GM18502 (cell line): ENCODE measurements at regions not wholly inside any gene's neighbourhood (a gene's known extent, or its start where the extent isn't known, plus 50 kb on each side); places are given as distances from the start of the nearest gene placed in this dataset.
"Not testable (repeated sequence)": the region's sequence is repeated elsewhere in the genome, so short reads cannot be mapped to it uniquely, and the experiment has no call there.

Experiments used
- ATAC-seq: cut with Tn5 transposase; IDR thresholded peaks from one replicate; pipeline ENCODE4 v1.9.1; 2021; ENCODE audit warnings: mild to moderate bottlenecking; ENCODE audit not compliant: unreplicated experiment, poor library complexity

DNA sequence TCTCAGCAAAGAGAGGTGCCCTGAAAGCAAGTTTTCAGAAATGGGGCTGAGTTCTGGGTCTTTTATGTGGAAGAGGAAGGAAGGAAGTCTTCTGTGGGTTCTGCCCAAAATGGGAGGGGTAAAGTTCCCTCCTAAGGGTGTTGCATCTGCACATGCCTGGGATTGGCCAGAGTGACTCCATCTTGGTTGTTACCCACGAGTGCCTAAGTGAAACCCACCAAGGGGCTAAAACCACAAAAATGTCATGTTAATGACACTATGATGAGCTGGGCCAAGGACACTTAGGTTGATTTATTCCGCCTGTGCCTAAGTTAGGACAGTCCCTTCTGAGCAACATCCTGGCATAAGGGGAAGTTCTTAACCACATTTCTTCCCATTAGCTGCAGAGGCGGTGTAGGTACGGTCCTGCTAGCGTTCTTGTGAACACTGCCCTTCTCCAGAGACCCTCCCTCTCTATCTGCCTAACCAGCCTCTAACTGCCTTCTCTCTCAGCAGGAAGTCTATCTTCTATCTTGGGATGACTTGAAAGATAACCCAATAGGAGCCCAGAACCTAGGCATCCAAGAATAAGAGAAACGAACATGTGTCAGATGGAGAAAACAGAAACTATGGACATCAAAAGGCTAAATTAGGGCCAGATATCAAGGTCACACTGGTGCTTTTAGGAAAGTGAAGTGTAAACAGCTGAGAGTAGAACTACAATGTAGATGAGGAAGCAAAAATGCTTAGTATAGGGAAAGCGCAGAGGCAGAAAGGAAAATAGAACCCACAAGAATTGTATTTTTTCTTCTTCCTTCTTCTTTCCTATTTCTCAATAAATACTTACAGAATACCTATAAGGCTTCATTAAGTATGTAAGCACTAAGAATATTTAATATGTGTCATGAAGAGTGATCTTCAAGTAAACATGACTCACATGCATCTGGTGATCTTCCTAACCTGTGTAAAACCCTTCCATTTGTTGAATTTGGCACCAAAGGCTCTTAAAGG lies 104.2 kb upstream of the AMN1 start:
- ATAC-seq, result peak; percentile 76

DNA sequence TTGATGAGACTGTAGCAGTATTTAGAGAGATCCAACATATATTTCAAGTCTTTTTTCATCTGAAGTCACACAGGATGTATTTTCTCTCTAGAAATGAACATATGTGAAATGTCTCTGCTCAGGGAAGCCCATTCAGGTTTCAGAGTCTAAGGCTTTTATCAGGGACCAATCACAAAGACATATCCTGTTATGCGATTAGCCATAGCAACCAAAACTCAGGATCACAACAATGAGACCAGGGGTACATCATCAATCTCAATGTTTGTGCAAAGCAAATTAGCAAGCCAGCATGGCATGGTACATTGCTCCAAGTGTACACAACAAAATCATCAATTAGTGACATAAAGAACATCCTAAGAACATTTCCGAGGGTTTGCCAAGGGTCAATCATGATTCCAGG lies 99.2 kb upstream of the AMN1 start:
- ATAC-seq, result no peak

DNA sequence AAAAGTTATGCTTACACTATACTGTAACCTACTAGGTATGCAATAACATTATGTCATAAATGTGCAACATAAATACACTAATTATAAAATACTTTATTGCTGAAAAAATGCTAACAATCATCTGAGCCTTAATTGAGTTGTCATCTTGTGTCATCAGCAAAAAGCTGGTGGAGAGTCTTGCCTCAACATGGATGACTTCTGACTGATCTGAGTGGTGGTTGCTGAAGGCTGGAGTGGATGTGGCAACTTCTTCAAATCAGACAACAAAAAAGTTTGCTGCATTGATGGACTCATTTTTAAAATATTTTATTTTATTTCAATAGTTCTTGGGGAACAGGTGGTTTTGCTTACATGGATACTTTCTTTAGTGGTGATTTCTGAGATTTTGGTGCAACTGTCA lies 93.9 kb upstream of the AMN1 start:
- no peak for ATAC-seq

- ATAC-seq, result no peak
These were observed 92.7 kb upstream of the AMN1 start for GRCh38 chr12:31821484-31821883.

GRCh38 chr12:31820832-31821231 lies 92.0 kb upstream of the AMN1 start:
- ATAC-seq, result no peak

DNA sequence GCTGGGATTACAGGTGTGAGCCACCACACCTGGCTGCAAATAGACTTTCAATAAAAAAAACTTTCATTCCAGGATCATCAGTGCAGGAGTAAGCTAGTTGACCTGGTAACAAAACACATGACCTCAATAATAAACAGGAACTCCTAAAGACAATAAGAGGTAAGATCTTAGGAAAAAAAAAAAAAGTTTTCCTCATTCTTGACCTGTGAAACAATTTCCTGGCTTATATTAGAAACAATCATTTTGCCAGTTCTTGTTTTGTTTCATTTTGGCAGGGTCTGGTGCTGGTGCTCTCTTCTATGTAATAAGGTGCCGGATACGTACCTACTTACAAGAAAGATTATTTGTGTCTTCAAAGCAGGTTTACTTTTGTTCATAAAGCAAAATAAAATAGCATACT lies 90.6 kb upstream of the AMN1 start:
- ATAC-seq, result no peak

- ATAC-seq, result no peak
These were observed 89.9 kb upstream of the AMN1 start for GRCh38 chr12:31818623-31819268.

GRCh38 chr12:31817120-31817519 lies 88.3 kb upstream of the AMN1 start:
- ATAC-seq, result no peak

GRCh38 chr12:31815096-31815495 lies 86.3 kb upstream of the AMN1 start:
- no peak for ATAC-seq

DNA sequence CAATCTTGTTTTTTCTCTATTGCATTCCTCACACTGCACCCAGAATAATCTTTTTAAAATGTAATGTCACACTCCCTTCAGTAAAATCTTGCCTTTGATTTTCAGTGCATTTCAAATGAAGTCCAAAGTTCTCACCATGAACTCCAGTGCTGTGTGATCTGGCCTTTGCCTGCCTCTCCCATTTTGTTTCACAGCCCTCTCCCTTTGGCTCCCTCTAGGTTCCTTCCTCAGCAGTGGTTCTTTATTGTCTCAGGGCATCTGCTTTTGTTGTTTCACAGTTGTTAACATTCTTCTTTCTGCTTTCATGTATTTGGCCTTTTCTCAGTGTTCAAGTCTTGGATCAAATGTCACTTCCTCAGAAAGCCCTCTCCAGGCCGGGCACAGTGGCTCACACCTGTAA lies 84.5 kb upstream of the AMN1 start:
- no peak for ATAC-seq

DNA sequence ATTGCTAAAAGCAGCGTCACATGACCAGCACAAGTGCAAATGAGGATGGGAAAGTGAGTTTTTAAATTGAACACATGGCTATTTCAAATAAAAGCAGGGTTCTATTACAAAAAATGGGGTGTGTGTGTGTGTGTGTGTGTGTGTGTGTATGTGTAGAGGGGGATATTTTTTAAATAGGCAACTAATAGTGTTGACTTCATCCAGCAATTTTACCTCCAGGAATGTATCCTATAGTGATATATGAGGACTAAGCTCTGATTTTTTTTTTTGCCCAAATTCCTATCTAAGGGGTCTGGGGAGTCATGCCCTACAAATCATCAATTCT lies 78.9 kb upstream of the AMN1 start:
- ATAC-seq, result no peak

GRCh38 chr12:31807081-31807772 lies 78.4 kb upstream of the AMN1 start:
- not testable (repeated sequence) for ATAC-seq

DNA sequence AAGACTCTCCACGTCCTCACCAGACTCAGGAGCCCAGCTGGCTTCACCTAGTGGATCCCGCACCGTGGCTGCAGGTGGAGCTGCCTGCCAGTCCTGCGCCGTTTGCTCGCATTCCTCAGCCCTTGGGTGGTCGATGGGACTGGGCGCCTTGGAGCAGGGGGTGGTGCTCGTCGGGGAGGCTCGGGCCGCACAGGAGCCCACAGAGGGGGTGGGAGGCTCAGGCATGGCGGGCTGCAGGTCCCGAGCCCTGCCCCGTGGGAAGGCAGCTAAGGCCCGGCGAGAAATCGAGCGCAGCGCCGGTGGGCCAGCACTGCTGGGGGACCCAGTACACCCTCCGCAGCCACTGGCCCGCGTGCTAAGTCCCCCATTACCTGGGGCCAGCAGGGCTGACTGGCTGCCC lies 76.9 kb upstream of the AMN1 start:
- not testable (repeated sequence) for ATAC-seq

- ATAC-seq, result not testable (repeated sequence)
These were observed 75.9 kb upstream of the AMN1 start for GRCh38 chr12:31804707-31805106.

GRCh38 chr12:31804185-31804504 lies 75.3 kb upstream of the AMN1 start:
- ATAC-seq, result peak; percentile 58

DNA sequence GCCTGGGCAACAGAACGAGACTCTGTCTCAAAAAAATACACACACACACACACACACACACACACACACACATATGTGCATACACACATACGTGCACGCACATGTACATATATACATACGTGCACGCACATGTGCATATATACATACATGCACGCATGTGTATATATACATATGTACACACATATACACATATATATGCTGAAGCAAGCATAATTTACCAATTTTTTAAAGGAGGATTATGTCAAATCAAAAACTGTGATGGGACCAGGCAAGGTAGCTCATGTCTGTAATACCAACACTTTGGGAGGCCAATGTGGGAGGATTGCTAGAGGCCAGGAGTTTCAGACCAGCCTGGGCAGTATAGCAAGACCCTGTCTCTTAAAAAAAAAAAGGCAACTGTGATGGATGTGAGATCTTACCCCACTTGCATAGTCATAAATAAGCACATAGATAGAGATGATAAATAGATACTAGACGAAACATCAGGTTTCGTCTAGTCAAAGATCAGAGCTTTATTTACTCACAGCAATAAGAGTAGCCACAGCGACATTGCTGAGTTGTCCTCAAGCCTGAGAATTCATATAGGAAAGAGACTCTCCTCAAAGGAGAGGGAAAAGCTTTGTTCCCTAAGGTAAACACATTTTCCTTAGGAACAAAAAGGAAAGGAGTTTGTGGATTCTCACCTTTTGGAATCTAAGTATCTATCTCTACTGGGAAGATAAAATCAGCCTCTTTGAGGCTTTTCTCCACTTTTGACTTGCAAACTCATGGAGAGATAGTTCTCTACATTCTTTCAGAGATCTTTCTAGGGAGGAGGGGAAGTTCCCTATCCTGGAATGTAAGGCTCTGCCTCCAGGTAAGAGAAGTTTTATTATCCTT lies 74.7 kb upstream of the AMN1 start:
- no peak for ATAC-seq

GRCh38 chr12:31801872-31802271 lies 73.1 kb upstream of the AMN1 start:
- no peak for ATAC-seq

- ATAC-seq, result no peak
These were observed 68.5 kb upstream of the AMN1 start for GRCh38 chr12:31797230-31797872.

DNA sequence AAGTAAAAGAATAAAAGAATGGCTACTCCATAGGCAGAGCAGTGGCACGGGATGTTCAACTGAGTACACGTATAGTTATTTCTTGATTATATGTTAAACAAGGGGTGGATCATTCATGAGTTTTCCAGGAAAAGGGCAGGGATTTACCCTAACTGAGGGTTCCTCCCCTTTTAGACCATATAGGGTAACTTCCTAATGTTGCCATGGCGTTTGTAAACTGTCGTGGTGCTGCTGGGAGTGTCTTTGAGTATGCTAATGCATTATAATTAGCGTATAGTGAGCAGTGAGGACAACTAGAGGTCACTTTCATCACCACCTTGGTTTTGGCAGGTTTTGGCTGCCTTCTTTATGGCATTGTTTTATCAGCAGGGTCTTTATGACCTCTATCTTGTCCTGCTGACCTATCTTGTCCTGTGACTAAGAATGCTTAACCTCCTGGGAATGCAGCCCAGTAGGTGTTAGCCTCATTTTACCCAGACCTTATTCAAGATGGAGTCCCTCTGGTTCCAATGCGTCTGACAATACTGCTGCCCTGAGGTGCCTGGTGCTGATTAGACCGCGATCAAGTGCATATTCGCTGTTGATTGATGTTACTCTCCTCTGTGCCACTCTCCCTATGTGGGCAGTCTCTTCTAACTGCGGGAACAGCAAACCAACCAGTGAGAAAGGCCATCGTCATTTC lies 67.6 kb upstream of the AMN1 start:
- no peak for ATAC-seq
